ENCODE measurements at regions not wholly inside any gene's neighbourhood (a gene's known extent, or its start where the extent isn't known, plus 50 kb on each side); places are given as distances from the start of the nearest gene placed in this dataset.

DNA sequence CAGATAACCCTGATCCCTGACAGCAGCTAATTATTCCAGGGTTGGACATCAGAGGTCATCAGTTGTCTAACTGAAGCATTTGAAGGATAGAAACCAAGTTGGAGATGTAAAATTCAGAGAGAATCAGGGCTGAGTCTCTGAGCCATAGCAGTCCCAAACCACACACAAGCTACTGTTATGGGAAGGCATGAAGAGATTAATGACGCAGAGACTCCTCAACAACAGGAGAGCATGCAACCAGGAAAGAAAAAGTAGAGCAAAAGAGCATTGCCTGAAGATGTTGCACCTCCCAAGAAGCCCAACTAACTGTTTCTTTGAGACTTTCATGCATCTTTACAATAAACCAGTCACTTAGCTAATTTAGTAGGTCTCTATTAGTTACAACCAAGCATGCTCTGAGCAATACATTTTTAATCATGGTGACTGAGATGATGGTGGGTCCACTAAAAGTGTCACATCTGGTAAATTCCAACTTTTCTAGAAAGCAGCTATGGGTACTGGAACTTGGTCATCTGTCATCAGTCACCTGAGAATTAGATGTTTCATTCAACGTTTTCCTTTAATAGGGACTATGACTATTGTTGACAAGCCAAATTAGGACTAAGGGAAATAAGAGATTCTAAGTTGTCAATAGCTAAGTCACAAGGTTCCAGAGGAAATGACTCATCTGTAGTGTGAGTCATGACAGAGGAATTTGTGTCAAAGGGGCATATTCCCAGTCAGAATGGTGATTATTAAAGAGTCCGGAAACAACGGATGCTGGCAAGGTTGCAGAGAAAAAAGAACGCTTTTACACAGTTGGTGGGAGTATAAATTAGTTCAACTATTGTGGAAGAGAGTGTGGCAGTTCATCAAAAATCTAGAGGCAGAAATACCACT, 239.8 kb downstream of the CHD9NB start:
- TF ChIP-seq CTCF (IDR thresholded peaks at IDR 0.05) (no peak), POLR2A (IDR thresholded peaks at IDR 0.05) (no peak)
- no peaks in the 10 kb centered on the region for H3K9me3 ChIP-seq
- DNase-seq = no peak
- no peaks in the 10 kb centered on the region for H3K4me1 ChIP-seq
- H3K4me3 ChIP-seq (replicated peaks in 1 of 3) = no peak overlapping the region
- no peaks in the 10 kb centered on the region for H3K27me3 ChIP-seq
- H3K27ac ChIP-seq = no peak overlapping the region
- H3K36me3 ChIP-seq = no peaks in the 10 kb centered on the region
- WGBS, 2 donors = 67 to 79% methylated on average over 5 of the region's 5 CpGs
- intact Hi-C loops (cut with DNase I) = no loop called here

GRCh38 chr16:52805559-52806168, 247.0 kb downstream of the CHD9NB start:
- H3K9me3 ChIP-seq = no peaks in the 10 kb centered on the region
- H3K4me3 ChIP-seq (replicated peaks in 1 of 3) = no peak overlapping the region
- TF ChIP-seq CTCF (IDR thresholded peaks at IDR 0.05) (no peak), POLR2A (IDR thresholded peaks at IDR 0.05) (no peak)
- no peak overlapping the region for H3K27ac ChIP-seq
- no peaks in the 10 kb centered on the region for H3K4me1 ChIP-seq
- H3K36me3 ChIP-seq = no peaks in the 10 kb centered on the region
- DNase-seq = no peak
- 68 to 83% methylated on average over 3 of the region's 3 CpGs for WGBS, 2 donors
- intact Hi-C loops (cut with DNase I) = no loop called here
- H3K27me3 ChIP-seq = no peaks in the 10 kb centered on the region

DNA sequence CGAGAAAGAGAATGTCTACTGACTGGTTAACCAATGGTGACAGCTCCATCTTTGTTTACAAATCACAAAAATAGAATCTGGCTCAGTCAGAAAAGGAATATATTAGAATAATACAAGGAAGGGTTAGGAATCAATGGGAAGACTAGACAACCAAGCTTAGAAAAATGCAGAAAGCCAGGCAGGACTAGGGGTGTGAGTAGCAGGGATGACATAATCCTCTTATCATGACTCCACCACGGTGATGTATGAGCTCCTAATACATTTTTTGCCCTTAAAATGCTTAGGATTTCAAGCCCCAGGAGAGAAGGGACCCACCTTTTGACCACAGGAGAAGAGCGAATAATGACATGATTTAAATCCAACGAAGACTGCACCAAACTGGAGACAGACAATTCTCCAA, 252.3 kb downstream of the CHD9NB start:
- H3K4me3 ChIP-seq (replicated peaks in 1 of 3) = no peak overlapping the region
- H3K36me3 ChIP-seq = no peaks in the 10 kb centered on the region
- 78 to 79% methylated on average over 4 of the region's 4 CpGs for WGBS, 2 donors
- no peak for DNase-seq
- no peaks in the 10 kb centered on the region for H3K4me1 ChIP-seq
- TF ChIP-seq POLR2A (IDR thresholded peaks at IDR 0.05) = no peak
- TF ChIP-seq CTCF (IDR thresholded peaks at IDR 0.05) = no peak
- no peaks in the 10 kb centered on the region for H3K9me3 ChIP-seq
- H3K27ac ChIP-seq = no peak overlapping the region
- H3K27me3 ChIP-seq = no peaks in the 10 kb centered on the region
- intact Hi-C loops (cut with DNase I) = no loop called here

- Histone ChIP-seq H3K4me3 (replicated peaks in 1 of 3) (no peak overlapping the region), H3K9me3 (no peaks in the 10 kb centered on the region), H3K27me3 (no peaks in the 10 kb centered on the region), H3K27ac (no peak overlapping the region), H3K36me3 (no peaks in the 10 kb centered on the region), H3K4me1 (no peaks in the 10 kb centered on the region)
- TF ChIP-seq POLR2A (IDR thresholded peaks at IDR 0.05) = no peak
- no peak for TF ChIP-seq CTCF (IDR thresholded peaks at IDR 0.05)
- DNase-seq = no peak
- WGBS, 2 donors = 89 to 92% methylated on average over 2 of the region's 2 CpGs
- intact Hi-C loops (cut with DNase I) = no loop called here
Observed at GRCh38 chr16:52799149-52799548, 252.2 kb upstream of the TOX3 start.

- WGBS, 2 donors = 62 to 64% methylated on average over 3 of the region's 3 CpGs
- H3K4me3 ChIP-seq (replicated peaks in 1 of 3) = no peak overlapping the region
- no peaks in the 10 kb centered on the region for H3K36me3 ChIP-seq
- intact Hi-C loops (cut with DNase I) = no loop called here
- TF ChIP-seq POLR2A (IDR thresholded peaks at IDR 0.05) (no peak), CTCF (IDR thresholded peaks at IDR 0.05) (no peak)
- no peaks in the 10 kb centered on the region for H3K27me3 ChIP-seq
- H3K4me1 ChIP-seq = no peaks in the 10 kb centered on the region
- no peak for DNase-seq
- no peak overlapping the region for H3K27ac ChIP-seq
- H3K9me3 ChIP-seq = no peaks in the 10 kb centered on the region
Observed at GRCh38 chr16:52787709-52788108, 240.8 kb upstream of the TOX3 start.
